Nephron (organoid): ENCODE measurements at regions not wholly inside any gene's neighbourhood (a gene's known extent, or its start where the extent isn't known, plus 50 kb on each side); places are given as distances from the start of the nearest gene placed in this dataset.
A peak's percentile ranks its signal among the peaks of the same experiment; 100 is the strongest.

Experiments
- H3K27ac Mint-ChIP-seq, 3 experiments: 2 replicates each; pipeline ENCODE4 v1.8.0; 2020; ENCODE audit warnings: mixed read lengths in 3 of 3, mild to moderate bottlenecking in 2 of 3, moderate library complexity in 1 of 3
- H3K27me3 Mint-ChIP-seq: 2 replicates; pipeline ENCODE4 v1.8.0; 2021; ENCODE audit warnings: low read depth, mild to moderate bottlenecking, moderate library complexity, mixed read lengths
- H3K36me3 Mint-ChIP-seq: 2 replicates; pipeline ENCODE4 v1.8.0; 2020; ENCODE audit warnings: low read depth, mixed read lengths
- H3K4me1 Mint-ChIP-seq: 2 replicates; pipeline ENCODE4 v1.8.0; 2020; ENCODE audit warnings: mixed read lengths
- H3K4me3 Mint-ChIP-seq, 3 experiments: 2 replicates each; pipeline ENCODE4 v1.8.0; 2020; ENCODE audit warnings: mild to moderate bottlenecking in 3 of 3, mixed read lengths in 3 of 3, moderate library complexity in 2 of 3
- H3K9me3 Mint-ChIP-seq: 2 replicates; pipeline ENCODE4 v1.8.0; 2020; ENCODE audit warnings: mixed read lengths
- CTCF ChIP-seq, 3 experiments: fragments of 200-600 bp; sonication (generic); IDR thresholded peaks; one replicate each; pipeline ENCODE4 v1.5.0; 2021; ENCODE audit warnings: antibody characterized with exemption in 3 of 3; ENCODE audit not compliant: unreplicated experiment in 3 of 3

- H3K27me3 Mint-ChIP-seq, result no peaks in the 10 kb centered on the region
- H3K4me3 Mint-ChIP-seq, result no peak overlapping the region
- peaks cover 14% of the 10 kb centered on the region for H3K36me3 Mint-ChIP-seq
- no peak overlapping the region for H3K27ac Mint-ChIP-seq
- H3K4me1 Mint-ChIP-seq, result no peaks in the 10 kb centered on the region
- TF ChIP-seq CTCF (IDR thresholded peaks at IDR 0.05; ENCODE audit: unreplicated experiment in 3 of 3), result no peak
- peaks cover 38% of the 10 kb centered on the region for H3K9me3 Mint-ChIP-seq
Measured at GRCh38 chr13:80671773-80672172, 330.8 kb upstream of the SPRY2 start.

- H3K4me1 Mint-ChIP-seq, result no peaks in the 10 kb centered on the region
- H3K27ac Mint-ChIP-seq, result peak overlapping the region in 1 of 3 experiments; percentile 53
- peaks cover 29% of the 10 kb centered on the region for H3K9me3 Mint-ChIP-seq
- H3K27me3 Mint-ChIP-seq, result no peaks in the 10 kb centered on the region
- no peak for TF ChIP-seq CTCF (IDR thresholded peaks at IDR 0.05; ENCODE audit: unreplicated experiment in 3 of 3)
- H3K36me3 Mint-ChIP-seq, result peaks cover 14% of the 10 kb centered on the region
- no peak overlapping the region for H3K4me3 Mint-ChIP-seq
Measured at GRCh38 chr13:80669112-80669511, 328.2 kb upstream of the SPRY2 start.

- Mint-ChIP-seq H3K9me3 (peaks cover 22% of the 10 kb centered on the region), H3K4me1 (no peaks in the 10 kb centered on the region), H3K27ac (peak overlapping the region in 1 of 3 experiments; percentile 41), H3K27me3 (no peaks in the 10 kb centered on the region), H3K36me3 (peaks cover 9% of the 10 kb centered on the region), H3K4me3 (no peak overlapping the region)
- no peak for TF ChIP-seq CTCF (IDR thresholded peaks at IDR 0.05; ENCODE audit: unreplicated experiment in 3 of 3)
Measured at GRCh38 chr13:80668452-80668851, 327.5 kb upstream of the SPRY2 start.

- Mint-ChIP-seq H3K27me3 (no peaks in the 10 kb centered on the region), H3K27ac (no peak overlapping the region), H3K4me3 (no peak overlapping the region), H3K36me3 (peaks cover 3% of the 10 kb centered on the region), H3K9me3 (peaks cover 10% of the 10 kb centered on the region), H3K4me1 (no peaks in the 10 kb centered on the region)
- TF ChIP-seq CTCF (IDR thresholded peaks at IDR 0.05; ENCODE audit: unreplicated experiment in 3 of 3), result no peak
Measured at GRCh38 chr13:80666782-80667552, 326.0 kb upstream of the SPRY2 start.

- Mint-ChIP-seq H3K27ac (no peak overlapping the region), H3K36me3 (no peaks in the 10 kb centered on the region), H3K4me1 (no peaks in the 10 kb centered on the region), H3K4me3 (no peak overlapping the region), H3K27me3 (no peaks in the 10 kb centered on the region), H3K9me3 (no peaks in the 10 kb centered on the region)
- TF ChIP-seq CTCF (IDR thresholded peaks at IDR 0.05; ENCODE audit: unreplicated experiment in 3 of 3), result no peak
Measured at GRCh38 chr13:80665792-80666333, 324.9 kb upstream of the SPRY2 start.

- no peak overlapping the region for H3K27ac Mint-ChIP-seq
- H3K27me3 Mint-ChIP-seq, result no peaks in the 10 kb centered on the region
- H3K9me3 Mint-ChIP-seq, result no peaks in the 10 kb centered on the region
- no peak for TF ChIP-seq CTCF (IDR thresholded peaks at IDR 0.05; ENCODE audit: unreplicated experiment in 3 of 3)
- H3K36me3 Mint-ChIP-seq, result no peaks in the 10 kb centered on the region
- no peak overlapping the region for H3K4me3 Mint-ChIP-seq
- no peaks in the 10 kb centered on the region for H3K4me1 Mint-ChIP-seq
Measured at GRCh38 chr13:80664950-80665349, 324.0 kb upstream of the SPRY2 start.
